ENCODE measurements at regions not wholly inside any gene's neighbourhood (a gene's known extent, or its start where the extent isn't known, plus 50 kb on each side); places are given as distances from the start of the nearest gene placed in this dataset.

- TF ChIP-seq, protein P1, sequence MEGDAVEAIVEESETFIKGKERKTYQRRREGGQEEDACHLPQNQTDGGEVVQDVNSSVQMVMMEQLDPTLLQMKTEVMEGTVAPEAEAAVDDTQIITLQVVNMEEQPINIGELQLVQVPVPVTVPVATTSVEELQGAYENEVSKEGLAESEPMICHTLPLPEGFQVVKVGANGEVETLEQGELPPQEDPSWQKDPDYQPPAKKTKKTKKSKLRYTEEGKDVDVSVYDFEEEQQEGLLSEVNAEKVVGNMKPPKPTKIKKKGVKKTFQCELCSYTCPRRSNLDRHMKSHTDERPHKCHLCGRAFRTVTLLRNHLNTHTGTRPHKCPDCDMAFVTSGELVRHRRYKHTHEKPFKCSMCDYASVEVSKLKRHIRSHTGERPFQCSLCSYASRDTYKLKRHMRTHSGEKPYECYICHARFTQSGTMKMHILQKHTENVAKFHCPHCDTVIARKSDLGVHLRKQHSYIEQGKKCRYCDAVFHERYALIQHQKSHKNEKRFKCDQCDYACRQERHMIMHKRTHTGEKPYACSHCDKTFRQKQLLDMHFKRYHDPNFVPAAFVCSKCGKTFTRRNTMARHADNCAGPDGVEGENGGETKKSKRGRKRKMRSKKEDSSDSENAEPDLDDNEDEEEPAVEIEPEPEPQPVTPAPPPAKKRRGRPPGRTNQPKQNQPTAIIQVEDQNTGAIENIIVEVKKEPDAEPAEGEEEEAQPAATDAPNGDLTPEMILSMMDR (conservative IDR thresholded peaks at IDR 0.05; ENCODE audit: low read depth, low read length), result no peak
Measured at GRCh38 chr13:34862716-34863115, 79.4 kb upstream of the NBEA start.

DNA sequence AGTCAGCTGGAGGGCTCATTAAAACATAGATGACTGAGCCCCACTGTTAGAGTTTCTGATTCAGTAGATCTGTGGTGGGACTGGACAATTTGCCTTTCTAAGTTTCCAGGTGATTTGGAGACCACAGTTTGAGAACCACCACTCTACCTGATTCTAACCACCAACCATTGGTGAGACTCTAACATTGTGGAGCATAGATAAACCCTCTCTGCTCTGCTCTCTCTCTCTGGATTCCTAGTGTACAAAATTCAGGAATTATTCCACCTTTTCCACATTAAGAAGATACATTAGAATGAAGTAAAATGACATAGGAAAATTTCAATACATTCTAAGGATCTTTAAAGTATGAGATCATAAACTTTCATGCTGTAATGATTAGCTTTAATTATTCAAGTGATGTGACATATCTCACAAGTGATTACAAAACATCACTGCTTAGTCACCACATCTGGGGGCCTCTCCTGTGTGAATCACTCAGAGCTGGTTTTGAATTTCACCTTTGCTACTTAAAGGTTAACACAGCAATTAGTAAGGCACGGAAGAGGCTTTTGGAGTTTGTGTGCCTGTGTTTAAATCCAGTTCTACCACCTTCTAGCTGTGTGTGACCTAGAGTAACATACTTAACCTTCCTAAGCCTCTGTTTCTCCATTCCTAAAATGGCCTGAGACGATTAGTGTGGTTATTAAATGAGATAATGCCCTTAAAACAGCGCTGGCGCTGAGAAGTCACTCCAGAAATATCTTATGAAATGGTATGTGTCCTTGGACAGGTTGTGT is 78.5 kb upstream of the NBEA start:
- H3K4me3 ChIP-seq (ENCODE audit: low read depth, low read length), result no peak overlapping the region
- TF ChIP-seq, protein P1 (conservative IDR thresholded peaks at IDR 0.05; ENCODE audit: low read depth, low read length), result no peak
- peak; percentile 86 for DNase-seq (ENCODE audit: low read depth)

More at GRCh38 chr13:34862716-34863115, 79.4 kb upstream of the NBEA start:
- H3K4me3 ChIP-seq (ENCODE audit: low read depth, low read length), result no peak overlapping the region
- DNase-seq (ENCODE audit: low read depth), result no peak

- no peak for DNase-seq (ENCODE audit: low read depth)
- TF ChIP-seq, protein P1 (conservative IDR thresholded peaks at IDR 0.05; ENCODE audit: low read depth, low read length), result no peak
- no peak overlapping the region for H3K4me3 ChIP-seq (ENCODE audit: low read depth, low read length)
Measured at GRCh38 chr13:34864671-34865070, 77.4 kb upstream of the NBEA start.

GRCh38 chr13:34867590-34867989 is 74.5 kb upstream of the NBEA start:
- TF ChIP-seq, protein P1 (conservative IDR thresholded peaks at IDR 0.05; ENCODE audit: low read depth, low read length), result no peak
- no peak overlapping the region for H3K4me3 ChIP-seq (ENCODE audit: low read depth, low read length)
- DNase-seq (ENCODE audit: low read depth), result peak; percentile 68

- H3K4me3 ChIP-seq (ENCODE audit: low read depth, low read length), result no peak overlapping the region
- TF ChIP-seq, protein P1 (conservative IDR thresholded peaks at IDR 0.05; ENCODE audit: low read depth, low read length), result no peak
- DNase-seq (ENCODE audit: low read depth), result no peak
Measured at GRCh38 chr13:34868733-34869132, 73.3 kb upstream of the NBEA start.

DNA sequence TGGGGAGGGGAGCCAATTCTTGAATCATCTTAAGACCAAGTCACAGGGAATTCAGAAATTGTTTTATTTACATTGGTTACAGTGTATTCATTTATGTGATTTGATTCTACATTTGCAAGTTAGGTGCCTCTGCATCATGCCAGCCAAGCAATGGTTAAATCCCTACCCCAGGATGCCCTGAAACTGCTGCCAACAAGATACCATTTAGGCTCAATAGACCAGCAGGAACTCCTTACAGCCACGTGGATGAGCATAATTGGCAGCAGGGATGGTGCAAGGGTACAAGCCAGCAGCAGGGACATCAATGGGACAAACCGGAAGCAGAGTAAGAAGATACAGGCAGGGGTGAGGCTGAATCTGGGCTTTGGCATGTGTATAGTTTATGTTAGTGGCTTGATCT is 72.4 kb upstream of the NBEA start:
- TF ChIP-seq, protein P1 (conservative IDR thresholded peaks at IDR 0.05; ENCODE audit: low read depth, low read length), result no peak
- no peak for DNase-seq (ENCODE audit: low read depth)
- no peak overlapping the region for H3K4me3 ChIP-seq (ENCODE audit: low read depth, low read length)

DNA sequence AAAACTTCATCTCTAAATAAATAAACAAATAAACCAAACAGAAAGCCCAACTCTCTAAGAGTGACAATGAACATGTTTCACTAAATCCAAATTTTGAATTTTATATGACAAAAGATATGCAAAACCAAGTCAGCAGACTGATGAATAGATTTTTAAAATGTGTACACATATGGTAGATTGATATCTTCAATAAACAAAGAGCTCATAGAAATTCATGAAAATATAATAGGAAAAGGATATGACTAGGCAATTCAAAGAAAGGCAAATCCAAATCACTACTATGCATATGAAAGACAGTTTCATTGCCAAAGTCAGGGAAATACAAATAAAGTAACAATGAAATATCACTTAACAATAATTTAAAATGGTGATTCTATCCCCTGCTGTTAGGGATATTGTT is 63.7 kb upstream of the NBEA start:
- TF ChIP-seq, protein P1 (conservative IDR thresholded peaks at IDR 0.05; ENCODE audit: low read depth, low read length), result no peak
- no peak for DNase-seq (ENCODE audit: low read depth)
- H3K4me3 ChIP-seq (ENCODE audit: low read depth, low read length), result no peak overlapping the region

All from choroid plexus epithelial cell (primary cell).